Neural progenitor cell (in vitro differentiated cells): ENCODE measurements at regions not wholly inside any gene's neighbourhood (a gene's known extent, or its start where the extent isn't known, plus 50 kb on each side); places are given as distances from the start of the nearest gene placed in this dataset.

Experiments used
- CTCF ChIP-seq: fragments of 200-600 bp; sonication (generic); IDR thresholded peaks from 2 replicates; pipeline ENCODE4 v1.5.1; 2017; ENCODE audit warnings: antibody characterized with exemption, mild to moderate bottlenecking
- EZH2 ChIP-seq: fragments of 200-600 bp; sonication (generic); IDR thresholded peaks from 2 replicates; pipeline ENCODE4 v1.6.1; 2017; ENCODE audit warnings: antibody characterized with exemption, mild to moderate bottlenecking, moderate library complexity

DNA sequence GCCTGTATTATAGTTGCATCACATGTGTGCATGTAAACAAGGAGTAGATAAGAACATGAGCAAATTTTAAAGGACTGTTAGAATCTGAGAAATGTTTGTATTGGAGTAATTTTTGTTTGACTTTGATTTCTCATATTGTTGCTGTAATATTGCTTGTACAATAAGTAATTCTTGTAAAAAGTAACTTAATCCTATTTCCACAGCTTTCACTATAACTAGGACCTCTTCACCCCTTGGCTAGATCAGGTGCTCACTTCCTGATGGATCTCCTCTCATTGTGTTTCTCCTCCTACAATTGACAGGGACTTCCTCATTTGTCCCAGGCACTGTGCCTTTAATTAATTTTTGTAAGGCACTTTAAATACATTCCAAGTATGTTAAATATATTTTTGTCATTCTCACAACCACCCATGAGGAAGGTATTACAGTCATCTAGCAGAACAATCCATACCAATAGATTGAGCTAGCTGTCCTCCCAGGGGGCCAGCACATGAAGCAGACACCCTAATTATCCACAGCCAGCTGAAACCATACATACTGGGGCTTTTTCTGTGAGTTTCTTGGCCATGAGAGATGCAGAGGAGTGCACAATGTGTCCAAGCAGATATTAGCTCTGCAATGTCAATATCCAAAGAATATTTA is 359.5 kb upstream of the ACVR2A start:
- no peak for TF ChIP-seq CTCF
- no peak for TF ChIP-seq EZH2
